WTC11 (cell line): ENCODE measurements at regions not wholly inside any gene's neighbourhood (a gene's known extent, or its start where the extent isn't known, plus 50 kb on each side); places are given as distances from the start of the nearest gene placed in this dataset.

ENCODE experiments used
- ATF3 ChIP-seq: sonication (generic); formaldehyde crosslinking; conservative IDR thresholded peaks from 2 replicates; pipeline ENCODE4 v1.8.1; 2022; ENCODE audit warnings: mild to moderate bottlenecking, missing genetic modification reagents
- CTCF ChIP-seq: fragments of 200-600 bp; IDR thresholded peaks from 2 replicates; pipeline ENCODE4 v1.8.0; 2022; ENCODE audit warnings: antibody characterized with exemption
- ESRRA ChIP-seq: sonication (generic); formaldehyde crosslinking; IDR thresholded peaks from 2 replicates; pipeline ENCODE4 v1.8.1; 2022; ENCODE audit warnings: mild to moderate bottlenecking, missing genetic modification reagents, borderline replicate concordance
- MAX ChIP-seq: sonication (generic); formaldehyde crosslinking; IDR thresholded peaks from 2 replicates; pipeline ENCODE4 v1.8.0; 2022; ENCODE audit warnings: mild to moderate bottlenecking, missing genetic modification reagents
- ZBTB43 ChIP-seq: sonication (generic); formaldehyde crosslinking; IDR thresholded peaks from 2 replicates; pipeline ENCODE4 v1.8.1; 2023; ENCODE audit warnings: mild to moderate bottlenecking, missing genetic modification reagents

GRCh38 chr7:136654406-136654805 lies 214.0 kb upstream of the CHRM2 start:
- no peak for TF ChIP-seq CTCF
- no peak for TF ChIP-seq ZBTB43 (CRISPR knock-in tag)
- no peak for TF ChIP-seq ESRRA (CRISPR knock-in tag)
- TF ChIP-seq ATF3, result no peak
- no peak for TF ChIP-seq MAX (CRISPR knock-in tag)
